AG08396 (cell line): ENCODE measurements at regions not wholly inside any gene's neighbourhood (a gene's known extent, or its start where the extent isn't known, plus 50 kb on each side); places are given as distances from the start of the nearest gene placed in this dataset.
"Not testable (repeated sequence)": the region's sequence is repeated elsewhere in the genome, so short reads cannot be mapped to it uniquely, and the experiment has no call there.

Experiments used
- DNase-seq: peaks from one replicate; pipeline ENCODE4 v3.0.0; 2012; ENCODE audit warnings: low spot score, mixed read lengths

DNA sequence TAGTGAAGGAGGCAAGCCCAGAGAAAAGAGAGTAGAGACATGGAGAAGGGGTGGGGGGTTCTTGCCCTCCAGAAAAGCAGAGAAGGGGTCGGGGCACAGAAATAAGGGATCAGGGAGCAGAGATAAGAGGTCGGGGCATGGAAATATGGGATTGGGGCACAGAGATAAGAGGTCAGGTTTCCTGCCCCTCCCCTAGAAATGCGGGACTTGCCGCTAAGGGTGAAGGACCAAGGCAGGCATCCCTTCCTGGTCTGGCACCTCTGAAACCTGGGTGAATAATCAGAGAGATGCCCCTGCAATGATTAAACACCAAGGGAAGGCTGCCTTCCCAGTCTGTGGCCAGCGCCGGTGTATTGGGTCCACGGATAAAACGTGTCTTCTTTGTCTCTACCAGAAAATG lies 584.5 kb upstream of the MDGA2 start:
- not testable (repeated sequence) for DNase-seq

GRCh38 chr14:48259232-48259631 lies 583.8 kb upstream of the MDGA2 start:
- DNase-seq = not testable (repeated sequence)

- DNase-seq = not testable (repeated sequence)
Observed at GRCh38 chr14:48258703-48259102, 583.3 kb upstream of the MDGA2 start.

GRCh38 chr14:48253020-48253419 lies 577.6 kb upstream of the MDGA2 start:
- DNase-seq = no peak

GRCh38 chr14:48251290-48251689 lies 575.9 kb upstream of the MDGA2 start:
- no peak for DNase-seq

GRCh38 chr14:48250575-48250974 lies 575.2 kb upstream of the MDGA2 start:
- no peak for DNase-seq

- no peak for DNase-seq
Observed at GRCh38 chr14:48247977-48248376, 572.6 kb upstream of the MDGA2 start.

DNA sequence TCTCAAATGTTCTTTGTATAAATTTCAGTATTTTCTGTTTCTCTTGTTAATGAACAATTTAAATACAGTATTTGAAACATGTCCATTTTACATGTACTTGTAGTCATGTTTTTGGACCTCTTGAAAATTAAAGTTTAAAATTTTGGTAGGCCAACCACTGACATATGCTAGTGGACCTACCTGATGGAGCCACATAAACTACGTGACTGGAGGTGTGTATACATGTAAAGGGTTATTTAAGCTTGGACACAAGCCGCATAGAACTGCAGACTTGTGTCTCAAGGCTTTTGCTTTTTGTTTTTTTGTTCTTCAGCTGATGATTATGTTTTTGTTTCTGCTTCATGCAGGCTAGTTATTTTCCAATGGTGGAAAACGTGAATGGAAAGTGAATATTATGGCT lies 568.5 kb upstream of the MDGA2 start:
- no peak for DNase-seq

DNA sequence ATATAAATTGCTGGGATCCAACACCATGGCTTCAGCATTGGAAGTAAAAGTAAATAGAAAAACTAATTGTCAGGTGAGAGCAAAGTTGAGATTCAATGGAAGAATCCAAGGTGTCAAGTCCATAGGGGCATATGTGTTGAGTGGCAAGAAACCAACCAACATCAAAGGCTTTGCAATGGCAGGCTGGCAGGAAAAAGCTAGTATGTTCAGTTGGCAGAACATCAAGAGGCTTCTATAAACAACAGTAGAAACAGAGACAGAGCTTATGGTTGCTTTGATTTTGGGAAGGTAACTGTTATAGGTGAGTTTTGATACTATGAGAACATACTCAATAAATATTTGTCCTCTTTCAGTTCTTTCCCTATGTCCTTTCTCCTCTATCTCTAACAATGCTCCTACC lies 553.7 kb upstream of the MDGA2 start:
- no peak for DNase-seq

- no peak for DNase-seq
Observed at GRCh38 chr14:48193893-48194292, 518.5 kb upstream of the MDGA2 start.

- DNase-seq = not testable (repeated sequence)
Observed at GRCh38 chr14:48149624-48150023, 474.2 kb upstream of the MDGA2 start.

GRCh38 chr14:48140804-48141203 lies 465.4 kb upstream of the MDGA2 start:
- DNase-seq = no peak

GRCh38 chr14:48129472-48129871 lies 454.1 kb upstream of the MDGA2 start:
- no peak for DNase-seq

DNA sequence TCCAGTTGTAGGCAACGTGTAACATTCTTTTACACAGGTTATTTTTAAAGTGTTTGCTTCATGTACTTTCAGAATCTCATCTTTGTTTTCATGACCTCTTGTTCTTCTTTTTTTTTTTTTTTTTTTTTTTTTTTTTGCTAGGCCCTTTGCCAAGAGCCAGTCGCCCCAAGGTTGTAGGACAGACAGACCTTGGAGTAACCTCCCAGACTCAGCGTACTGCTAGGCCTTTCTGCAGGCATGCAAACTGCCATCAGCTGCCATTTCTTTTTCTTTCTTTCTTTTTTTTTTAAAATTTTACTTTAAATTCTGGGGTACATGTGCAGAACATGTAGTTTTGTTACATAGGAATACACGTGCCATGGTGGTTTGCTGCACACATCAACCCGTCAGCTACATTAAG lies 452.3 kb upstream of the MDGA2 start:
- DNase-seq = no peak

DNA sequence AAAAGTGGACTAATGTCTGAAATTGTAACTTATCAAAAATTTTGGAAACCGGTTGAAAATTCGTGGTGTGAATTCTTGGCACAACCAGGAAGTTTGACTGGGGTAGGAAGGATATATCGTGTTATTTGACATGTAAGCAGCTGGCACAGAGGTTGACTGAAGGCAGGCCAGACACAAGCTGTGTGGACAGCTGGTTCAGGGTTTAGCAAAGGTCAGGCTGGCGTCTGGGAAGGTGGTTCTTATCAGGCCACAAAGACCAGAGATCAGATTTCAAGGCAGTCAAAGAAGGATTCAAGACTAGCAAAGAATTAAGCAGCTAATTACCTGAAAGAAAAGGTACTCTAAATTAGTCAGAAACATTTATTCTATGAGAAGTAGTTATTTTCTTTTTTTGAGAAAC lies 450.2 kb upstream of the MDGA2 start:
- DNase-seq = no peak

GRCh38 chr14:48113713-48114112 lies 438.3 kb upstream of the MDGA2 start:
- DNase-seq = no peak

- no peak for DNase-seq
Observed at GRCh38 chr14:48111151-48111550, 435.7 kb upstream of the MDGA2 start.

- no peak for DNase-seq
Observed at GRCh38 chr14:48107646-48108045, 432.2 kb upstream of the MDGA2 start.

GRCh38 chr14:48096897-48097296 lies 421.5 kb upstream of the MDGA2 start:
- no peak for DNase-seq

DNA sequence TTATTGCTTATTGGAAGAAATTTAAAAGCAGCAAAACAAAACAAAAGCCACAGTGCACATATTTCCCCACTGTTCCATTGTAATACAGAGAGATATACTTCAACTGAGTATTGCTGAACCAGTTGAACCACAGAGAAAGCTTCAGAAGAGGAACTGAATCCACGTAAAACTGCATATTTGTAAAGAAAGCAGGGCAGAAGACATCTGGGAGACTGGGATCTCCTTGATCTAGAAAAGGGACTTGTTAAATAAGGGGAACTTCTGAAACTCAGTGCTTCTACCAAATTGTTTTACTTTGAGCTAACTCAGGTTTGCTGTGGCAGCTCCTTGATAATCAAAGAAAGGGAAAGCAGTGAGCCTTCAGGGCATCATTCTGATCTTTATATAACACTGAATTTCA lies 411.1 kb upstream of the MDGA2 start:
- no peak for DNase-seq

- DNase-seq = no peak
Observed at GRCh38 chr14:48075487-48075886, 400.1 kb upstream of the MDGA2 start.

- DNase-seq = no peak
Observed at GRCh38 chr14:48052973-48053372, 377.6 kb upstream of the MDGA2 start.

GRCh38 chr14:48035836-48036235 lies 360.4 kb upstream of the MDGA2 start:
- DNase-seq = no peak

DNA sequence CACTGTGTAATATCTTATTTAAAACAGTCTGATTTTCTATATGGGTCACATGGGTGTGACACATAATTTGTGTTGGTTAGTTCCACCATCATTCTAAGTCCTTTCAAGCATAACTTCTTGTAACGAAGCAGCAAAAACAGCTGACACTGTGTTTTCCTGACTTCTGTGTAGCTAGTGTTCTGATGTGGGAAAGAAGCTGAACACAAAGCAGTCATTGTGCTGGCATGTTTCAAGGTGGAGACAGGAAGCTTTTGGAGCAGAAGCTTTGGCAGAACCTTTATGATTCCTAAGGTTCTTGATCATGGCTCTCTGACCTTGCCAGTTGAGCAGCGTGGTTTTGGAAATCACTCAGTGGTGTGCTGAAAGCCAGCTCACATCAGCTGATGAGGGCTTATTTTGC lies 351.7 kb upstream of the MDGA2 start:
- no peak for DNase-seq

DNA sequence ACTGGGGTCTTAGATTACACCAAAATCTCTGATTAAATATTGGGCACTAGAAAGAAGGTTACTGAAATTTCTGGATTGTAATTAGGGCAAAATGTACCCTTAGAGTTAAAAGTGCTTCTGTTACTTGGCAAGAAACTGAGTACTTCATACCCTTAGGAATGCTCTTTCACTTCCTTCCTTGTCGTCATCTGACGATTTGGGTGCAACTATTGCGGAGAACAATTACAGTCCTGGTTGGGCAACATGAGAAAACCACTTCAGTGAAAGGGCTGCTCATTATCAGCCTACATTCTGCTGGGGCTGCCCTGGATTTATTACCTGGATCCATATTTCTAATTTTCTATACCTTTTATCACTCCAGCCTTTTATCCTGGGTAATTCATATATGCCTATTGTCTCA lies 348.5 kb upstream of the MDGA2 start:
- no peak for DNase-seq
